Calu3 (cell line): ENCODE measurements at regions not wholly inside any gene's neighbourhood (a gene's known extent, or its start where the extent isn't known, plus 50 kb on each side); places are given as distances from the start of the nearest gene placed in this dataset.
A peak's percentile ranks its signal among the peaks of the same experiment; 100 is the strongest.

Experiments used
- BruUV-seq: library from RNA; stranded (reverse); fragments of 400-500 nt; replicated peaks from 2 replicates; lab custom pipeline; 2021; lab: Mats Ljungman, UMichigan
- CTCF ChIA-PET: fragments of 300-600 bp; sonication (Branson Sonifier 250); formaldehyde crosslinking; loops from one replicate; lab custom pipeline; 2022; ENCODE audit warnings: antibody characterized with exemption; lab: Charles Lee
- DNase-seq: peaks from one replicate; pipeline ENCODE4 v3.0.0; 2022
- H3K27ac Mint-ChIP-seq: one replicate; pipeline ENCODE4 v1.8.0; 2022; ENCODE audit warnings: mixed read lengths; ENCODE audit not compliant: unreplicated experiment
- H3K27me3 Mint-ChIP-seq: one replicate; pipeline ENCODE4 v1.8.0; 2022; ENCODE audit warnings: mixed read lengths; ENCODE audit not compliant: unreplicated experiment
- H3K36me3 Mint-ChIP-seq: one replicate; pipeline ENCODE4 v1.8.0; 2022; ENCODE audit warnings: mild to moderate bottlenecking, moderate library complexity, mixed read lengths; ENCODE audit not compliant: insufficient read depth, unreplicated experiment
- H3K4me1 Mint-ChIP-seq: one replicate; pipeline ENCODE4 v1.8.0; 2022; ENCODE audit warnings: mild to moderate bottlenecking, low read depth, mixed read lengths; ENCODE audit not compliant: unreplicated experiment
- H3K4me3 Mint-ChIP-seq: one replicate; pipeline ENCODE4 v1.8.0; 2022; ENCODE audit warnings: mild to moderate bottlenecking, low read depth, moderate library complexity, mixed read lengths; ENCODE audit not compliant: unreplicated experiment
- H3K9me3 Mint-ChIP-seq: one replicate; pipeline ENCODE4 v1.8.0; 2022; ENCODE audit warnings: low read depth, mixed read lengths; ENCODE audit not compliant: unreplicated experiment
- intact Hi-C: fragments of 100-400 bp; cut with micrococcal nuclease; formaldehyde crosslinking; loops from one replicate; pipeline ENCODE4 v1.10.0; 2022; ENCODE audit not compliant: unreplicated experiment
- TF ChIP-seq, protein P1 (sequence below): fragments of 200-600 bp; IDR thresholded peaks from one replicate; pipeline ENCODE4 v1.8.0; 2022; ENCODE audit warnings: antibody characterized with exemption; ENCODE audit not compliant: unreplicated experiment

DNA sequence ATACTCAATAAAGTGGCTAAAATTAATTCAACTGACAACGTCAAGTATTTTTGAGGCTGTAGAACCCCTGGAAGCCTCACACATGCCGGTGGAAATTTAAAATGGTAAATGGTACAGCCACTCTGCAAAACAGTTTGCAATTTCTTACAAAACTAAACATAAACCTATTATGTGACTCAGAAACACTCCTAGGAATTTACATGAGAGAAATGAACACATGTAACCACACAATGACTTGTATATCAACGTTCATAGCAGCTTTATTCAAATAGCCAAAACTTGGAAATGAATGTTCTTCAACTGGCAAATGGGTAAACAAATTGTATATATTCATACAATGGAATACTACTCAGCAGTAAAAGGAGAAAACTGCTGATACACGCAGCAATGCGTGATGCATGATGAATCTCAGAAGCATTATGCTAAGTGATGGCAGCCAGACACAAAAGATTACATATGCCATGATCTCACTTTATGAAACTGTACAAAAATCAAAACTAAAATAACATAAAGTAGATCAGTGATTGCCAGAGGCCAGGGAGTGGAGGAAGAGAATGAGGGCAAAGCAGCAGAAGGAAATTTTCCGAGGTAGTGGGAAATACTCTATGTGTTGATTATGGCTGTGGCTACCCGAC, 112.5 kb downstream of the FAM50B start:
- Mint-ChIP-seq H3K36me3 (no peaks in the 10 kb centered on the region), H3K27ac (no peak overlapping the region), H3K4me3 (no peak overlapping the region), H3K27me3 (no peaks in the 10 kb centered on the region), H3K9me3 (peaks cover 3% of the 10 kb centered on the region), H3K4me1 (peaks cover 33% of the 10 kb centered on the region)
- no peak for DNase-seq
- intact Hi-C loops = no loop called here
- no TSS peak for BruUV-seq
- TF ChIP-seq, protein P1, sequence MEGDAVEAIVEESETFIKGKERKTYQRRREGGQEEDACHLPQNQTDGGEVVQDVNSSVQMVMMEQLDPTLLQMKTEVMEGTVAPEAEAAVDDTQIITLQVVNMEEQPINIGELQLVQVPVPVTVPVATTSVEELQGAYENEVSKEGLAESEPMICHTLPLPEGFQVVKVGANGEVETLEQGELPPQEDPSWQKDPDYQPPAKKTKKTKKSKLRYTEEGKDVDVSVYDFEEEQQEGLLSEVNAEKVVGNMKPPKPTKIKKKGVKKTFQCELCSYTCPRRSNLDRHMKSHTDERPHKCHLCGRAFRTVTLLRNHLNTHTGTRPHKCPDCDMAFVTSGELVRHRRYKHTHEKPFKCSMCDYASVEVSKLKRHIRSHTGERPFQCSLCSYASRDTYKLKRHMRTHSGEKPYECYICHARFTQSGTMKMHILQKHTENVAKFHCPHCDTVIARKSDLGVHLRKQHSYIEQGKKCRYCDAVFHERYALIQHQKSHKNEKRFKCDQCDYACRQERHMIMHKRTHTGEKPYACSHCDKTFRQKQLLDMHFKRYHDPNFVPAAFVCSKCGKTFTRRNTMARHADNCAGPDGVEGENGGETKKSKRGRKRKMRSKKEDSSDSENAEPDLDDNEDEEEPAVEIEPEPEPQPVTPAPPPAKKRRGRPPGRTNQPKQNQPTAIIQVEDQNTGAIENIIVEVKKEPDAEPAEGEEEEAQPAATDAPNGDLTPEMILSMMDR = no peak
- CTCF ChIA-PET = interaction anchor here (1.5 kb wide), 1 partner anchor 136 kb away, joined by 3 read pairs; no protein-coding TSS in a partner anchor

DNA sequence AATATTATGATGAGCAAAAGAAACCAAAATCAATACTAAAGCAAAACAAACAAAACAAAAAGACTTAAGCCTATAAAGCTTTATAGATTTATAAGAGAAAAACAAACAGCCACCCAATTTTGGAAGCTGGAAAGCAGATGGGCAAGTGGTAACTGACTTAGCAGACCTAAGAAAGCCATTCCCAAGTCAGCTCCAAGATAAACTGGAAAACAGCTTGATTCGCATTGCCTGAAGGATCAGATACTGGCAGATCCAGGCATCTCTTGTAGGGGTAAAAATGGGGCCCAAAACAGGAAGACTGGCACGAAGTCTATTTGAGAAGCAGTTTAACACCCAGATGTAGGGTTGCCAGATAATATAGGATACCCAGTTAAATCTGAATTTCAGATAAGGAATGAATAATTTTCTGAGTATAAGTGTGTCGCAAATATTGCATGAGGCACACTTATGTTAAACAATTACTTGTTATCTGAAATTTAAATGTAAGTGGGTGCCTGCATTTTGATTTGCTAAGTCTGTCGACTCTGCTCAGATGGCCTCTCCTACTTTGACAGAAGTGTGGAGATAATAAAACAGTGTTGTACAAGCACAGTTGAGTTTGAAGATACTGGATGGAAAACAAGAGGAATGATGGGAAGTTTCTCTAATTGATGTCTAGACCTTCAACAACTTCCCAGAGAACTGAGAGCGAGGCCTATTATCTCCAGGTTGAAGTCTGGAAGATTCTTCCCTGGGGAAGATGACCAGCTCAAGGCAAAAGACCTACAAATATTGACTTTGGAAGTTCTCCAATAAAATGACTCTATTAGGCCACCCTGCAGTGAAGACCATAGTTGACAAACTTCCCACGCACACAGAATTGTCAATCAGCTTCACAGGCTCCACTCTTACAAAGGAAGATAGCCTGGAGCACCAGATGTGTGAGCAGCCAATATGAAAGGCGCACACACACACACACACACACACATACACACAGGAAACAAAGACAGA, 113.4 kb downstream of the FAM50B start:
- peaks cover 3% of the 10 kb centered on the region for H3K9me3 Mint-ChIP-seq
- H3K36me3 Mint-ChIP-seq = no peaks in the 10 kb centered on the region
- no peak overlapping the region for H3K4me3 Mint-ChIP-seq
- BruUV-seq = no TSS peak
- H3K27ac Mint-ChIP-seq = peak overlapping the region; percentile 17
- no peak for DNase-seq
- intact Hi-C loops = no loop called here
- peaks cover 31% of the 10 kb centered on the region for H3K4me1 Mint-ChIP-seq
- TF ChIP-seq, protein P1 = no peak
- H3K27me3 Mint-ChIP-seq = no peaks in the 10 kb centered on the region
- CTCF ChIA-PET = no interaction called here

DNA sequence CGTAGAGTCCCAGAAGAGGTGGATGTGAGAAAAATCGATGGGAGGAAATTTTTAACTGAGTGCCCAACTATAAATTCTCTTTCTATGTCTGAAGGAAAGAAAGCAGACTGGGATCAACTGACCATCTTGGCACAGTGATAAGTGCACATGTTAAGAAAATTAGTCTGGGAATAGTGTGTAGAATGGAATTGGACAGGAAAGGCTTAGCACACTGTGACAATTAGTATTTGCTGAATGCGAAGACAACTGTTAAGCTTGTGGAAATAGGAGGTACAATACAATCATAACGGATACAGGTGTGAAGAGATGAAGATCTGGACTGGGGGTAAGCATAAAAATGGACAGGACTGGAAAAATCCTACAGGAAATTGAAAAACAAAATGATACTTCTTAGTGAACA, 114.3 kb downstream of the FAM50B start:
- BruUV-seq = no TSS peak
- CTCF ChIA-PET = no interaction called here
- H3K27me3 Mint-ChIP-seq = no peaks in the 10 kb centered on the region
- no peak for DNase-seq
- intact Hi-C loops = no loop called here
- H3K36me3 Mint-ChIP-seq = no peaks in the 10 kb centered on the region
- H3K4me1 Mint-ChIP-seq = peaks cover 24% of the 10 kb centered on the region
- H3K9me3 Mint-ChIP-seq = no peaks in the 10 kb centered on the region
- H3K4me3 Mint-ChIP-seq = no peak overlapping the region
- TF ChIP-seq, protein P1 = no peak
- H3K27ac Mint-ChIP-seq = peak overlapping the region; percentile 17

DNA sequence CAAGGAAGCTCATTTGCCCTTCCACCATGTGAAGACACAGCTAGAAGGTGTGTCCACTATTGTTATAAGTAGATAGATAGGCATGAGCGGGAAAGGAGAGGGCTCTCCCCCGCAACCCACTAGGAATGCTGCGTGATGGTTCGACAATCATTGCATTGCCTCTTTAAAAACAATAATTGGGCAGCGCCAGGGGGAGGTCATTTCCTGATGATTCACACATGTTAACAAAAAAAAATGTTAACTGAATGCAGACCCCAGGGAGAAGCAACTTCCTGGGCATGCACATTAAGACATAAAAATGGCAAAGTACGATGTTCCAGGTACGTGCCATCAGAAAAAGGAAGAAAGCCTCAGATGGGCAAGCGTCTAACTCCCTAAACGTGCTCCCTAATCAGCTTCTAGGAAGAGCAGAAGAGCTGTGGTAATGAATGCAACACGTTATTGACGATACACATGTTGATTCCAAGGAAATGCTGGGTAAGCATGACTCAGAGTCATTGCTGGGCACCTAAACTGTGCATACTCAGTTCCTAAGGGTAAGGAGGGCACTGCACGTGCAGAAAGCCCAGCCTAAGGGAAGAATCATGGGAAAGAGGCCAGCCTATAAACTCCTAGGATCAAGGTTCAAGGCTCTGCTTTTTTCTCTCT, 113.7 kb downstream of the FAM217A start:
- Mint-ChIP-seq H3K36me3 (no peaks in the 10 kb centered on the region), H3K4me1 (peaks cover 24% of the 10 kb centered on the region), H3K27me3 (no peaks in the 10 kb centered on the region), H3K9me3 (no peaks in the 10 kb centered on the region), H3K27ac (no peak overlapping the region), H3K4me3 (no peak overlapping the region)
- intact Hi-C loops = no loop called here
- BruUV-seq = no TSS peak
- TF ChIP-seq, protein P1 = no peak
- CTCF ChIA-PET = interaction anchor here (0.7 kb wide), 1 partner anchor 1891 kb away, joined by 3 read pairs; no protein-coding TSS in a partner anchor
- DNase-seq = no peak
